HG03175 (cell line): ENCODE measurements at regions not wholly inside any gene's neighbourhood (a gene's known extent, or its start where the extent isn't known, plus 50 kb on each side); places are given as distances from the start of the nearest gene placed in this dataset.

Experiments used
- ATAC-seq: cut with Tn5 transposase; IDR thresholded peaks from one replicate; pipeline ENCODE4 v1.9.1; 2021; ENCODE audit warnings: mild to moderate bottlenecking, moderate library complexity; ENCODE audit not compliant: unreplicated experiment

GRCh38 chr2:58967736-58968135 is 726.6 kb upstream of the FANCL start:
- no peak for ATAC-seq

- no peak for ATAC-seq
Measured at GRCh38 chr2:58965602-58966001, 724.5 kb upstream of the FANCL start.

- no peak for ATAC-seq
Measured at GRCh38 chr2:58959996-58960395, 718.9 kb upstream of the FANCL start.

DNA sequence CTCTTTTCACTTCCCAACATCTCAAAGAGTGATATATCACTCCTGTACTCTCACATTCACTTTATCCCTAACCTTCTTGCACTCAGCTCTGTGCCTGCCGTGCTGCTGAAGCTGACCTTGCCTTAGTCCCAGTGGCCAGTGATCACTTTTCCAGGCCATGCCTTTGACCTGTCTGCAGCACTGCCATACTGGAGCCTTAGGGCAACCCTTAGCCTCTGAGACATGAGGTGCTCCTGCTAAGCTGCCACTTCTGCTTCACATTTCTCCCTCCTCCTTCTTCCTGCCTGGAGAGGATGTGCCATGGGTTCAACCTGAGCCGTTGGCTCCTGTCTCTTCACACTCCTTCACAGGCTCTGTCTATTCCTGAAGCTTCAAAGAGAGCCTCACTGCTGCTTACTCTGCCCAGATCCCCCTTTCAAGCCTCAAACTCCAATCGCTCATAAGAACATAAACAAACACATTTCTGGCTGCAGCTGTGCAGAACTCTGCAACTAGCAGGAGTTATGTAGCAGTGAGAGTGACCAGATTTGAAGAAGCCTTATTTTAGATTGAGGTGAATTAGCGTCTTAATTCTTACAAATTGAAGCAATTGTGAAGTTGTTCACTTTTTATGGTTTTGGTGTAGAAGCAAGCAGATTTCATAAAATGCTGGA is 716.2 kb upstream of the FANCL start:
- no peak for ATAC-seq

GRCh38 chr2:58954880-58955385 is 713.8 kb upstream of the FANCL start:
- no peak for ATAC-seq

GRCh38 chr2:58951722-58952121 is 710.6 kb upstream of the FANCL start:
- ATAC-seq, result no peak

DNA sequence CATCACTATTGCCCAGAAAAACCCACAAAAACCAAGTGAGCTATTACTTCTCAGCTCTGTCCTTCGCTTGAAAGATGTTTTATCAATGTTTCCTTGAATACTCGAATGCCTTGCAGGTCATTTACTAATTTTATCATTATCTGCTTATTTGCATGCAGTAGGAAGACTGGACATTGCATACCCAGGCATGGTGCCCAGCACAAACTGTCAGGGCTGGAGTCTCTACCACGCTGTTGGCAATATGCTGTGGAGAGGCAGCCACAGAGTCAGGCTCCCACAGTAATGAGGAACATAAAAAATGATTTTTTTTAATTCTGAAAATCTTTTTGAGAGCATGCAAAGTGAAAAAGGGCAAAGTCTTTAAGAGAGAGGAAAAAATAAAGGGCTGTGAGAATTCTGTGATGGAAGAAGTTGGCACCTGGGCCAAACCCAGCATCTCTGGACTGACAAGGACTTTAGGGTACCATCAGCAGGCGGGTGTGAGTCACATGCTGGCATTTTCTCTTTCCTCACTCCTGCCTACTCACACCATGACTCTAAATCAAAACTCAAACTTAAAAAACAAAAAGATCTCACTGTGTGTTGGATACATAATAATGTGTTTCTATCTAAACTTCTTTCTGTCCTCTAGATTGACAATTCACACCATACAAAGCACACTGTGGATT is 709.8 kb upstream of the FANCL start:
- no peak for ATAC-seq

DNA sequence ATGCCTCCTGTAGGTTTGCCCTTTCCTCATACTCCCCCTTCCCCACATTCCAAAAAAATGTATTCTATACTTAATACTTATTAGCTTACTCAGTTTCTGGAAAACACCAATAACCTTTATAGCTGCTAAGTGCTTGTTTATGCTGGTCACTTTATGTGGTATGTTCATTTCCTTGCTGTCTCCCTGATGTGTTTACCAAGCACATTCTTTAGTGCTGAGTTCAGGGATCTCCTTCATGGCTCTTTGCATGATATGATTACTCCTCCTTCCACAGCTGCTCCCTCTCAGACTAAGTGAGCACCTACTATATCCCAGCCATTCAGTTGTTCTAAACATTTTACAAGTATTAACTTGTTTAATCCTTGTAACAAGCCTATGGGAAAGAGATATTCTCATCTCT is 698.3 kb upstream of the FANCL start:
- no peak for ATAC-seq

GRCh38 chr2:58938988-58939387 is 697.9 kb upstream of the FANCL start:
- ATAC-seq, result no peak

DNA sequence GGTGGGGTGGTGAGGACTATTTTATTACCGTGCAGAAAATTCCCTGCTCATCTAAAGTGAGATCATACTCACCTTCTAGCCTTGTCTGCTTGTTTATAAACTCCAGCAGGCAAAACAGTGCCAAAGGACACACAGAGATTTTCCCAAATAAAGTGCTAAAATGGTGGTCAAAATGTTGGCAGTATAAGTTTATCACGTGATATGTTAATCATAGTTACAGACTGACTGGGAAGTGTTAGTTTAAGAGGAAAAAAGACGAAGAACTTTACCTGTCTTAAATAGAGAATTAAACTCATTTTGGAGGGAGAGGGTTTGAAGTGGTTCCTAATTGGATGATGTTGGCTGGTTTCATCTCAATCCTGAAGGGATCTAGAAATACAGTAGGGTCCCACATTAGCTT is 691.7 kb upstream of the FANCL start:
- no peak for ATAC-seq

DNA sequence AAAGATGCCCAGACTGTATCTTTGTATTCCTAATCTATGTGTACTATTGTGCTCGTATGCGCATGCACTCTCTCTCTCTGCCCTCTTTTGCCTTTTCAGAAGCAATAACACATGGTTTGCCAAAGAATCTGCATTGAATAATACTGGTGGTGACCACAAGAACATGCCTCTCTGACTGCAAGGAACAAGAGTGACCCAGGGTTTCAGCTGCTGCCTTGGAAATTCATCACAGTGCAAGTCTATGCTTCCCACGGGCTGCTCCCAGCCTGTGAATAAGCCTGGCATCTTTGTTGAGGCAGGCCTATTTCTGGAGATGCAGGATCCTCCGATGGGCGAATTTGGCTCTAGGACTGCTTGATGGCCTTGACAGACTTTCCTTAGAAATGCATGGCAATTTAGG is 689.4 kb upstream of the FANCL start:
- ATAC-seq, result no peak

DNA sequence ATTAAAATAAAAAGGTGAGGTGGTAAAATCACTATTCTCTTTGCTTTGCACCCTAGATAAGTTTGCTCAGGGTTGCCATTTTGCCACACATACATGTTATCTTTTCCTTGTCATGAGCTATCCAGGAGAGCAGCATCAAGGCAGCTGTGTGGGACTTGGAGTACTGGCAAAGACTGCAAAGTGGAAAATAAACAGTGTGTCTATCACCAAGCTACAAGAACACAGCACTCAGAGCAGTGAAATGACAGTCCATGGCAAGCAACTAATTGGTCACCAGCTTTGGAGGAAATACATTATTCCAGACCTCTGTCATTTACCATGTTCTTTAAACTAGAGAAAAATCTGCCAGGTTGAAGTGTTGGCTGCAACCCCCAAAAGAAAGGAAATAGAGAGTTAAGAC is 687.8 kb upstream of the FANCL start:
- no peak for ATAC-seq

DNA sequence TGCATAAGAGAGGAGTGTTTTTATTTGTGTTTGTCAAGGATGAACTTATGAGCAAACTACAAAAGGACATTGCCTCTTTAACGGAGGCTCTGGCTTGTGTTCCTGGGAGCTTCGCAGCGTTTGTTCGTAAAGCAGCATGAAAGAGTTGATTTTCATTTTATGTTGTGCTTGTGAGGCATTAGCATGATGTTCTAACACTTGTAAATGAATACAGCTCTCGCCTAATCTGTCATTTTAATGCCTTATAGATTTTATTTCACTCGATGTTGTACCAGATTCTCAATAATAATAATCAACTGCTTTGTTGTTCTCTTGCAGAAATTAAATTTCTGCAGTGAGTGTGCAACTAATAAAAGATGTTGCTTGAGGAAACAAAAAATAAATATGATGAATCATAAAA is 687.3 kb upstream of the FANCL start:
- no peak for ATAC-seq

DNA sequence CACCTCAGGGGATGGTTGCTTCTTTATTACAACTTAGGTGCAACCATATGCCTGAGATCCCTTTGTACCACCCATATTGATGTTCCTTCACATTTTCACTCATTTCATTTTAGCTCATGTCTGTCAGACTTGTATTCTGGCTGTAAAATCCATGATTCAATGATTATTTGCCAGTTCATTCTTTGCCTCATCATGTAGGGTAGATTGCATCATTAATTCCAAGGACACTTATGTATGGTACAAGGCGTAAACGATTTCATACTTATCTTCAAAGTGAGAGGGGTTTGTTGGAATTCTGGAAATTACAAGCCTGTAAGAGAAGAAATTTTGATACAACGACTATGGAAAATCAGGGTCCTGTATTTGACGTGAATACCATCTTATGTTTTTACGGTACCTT is 685.0 kb upstream of the FANCL start:
- no peak for ATAC-seq

DNA sequence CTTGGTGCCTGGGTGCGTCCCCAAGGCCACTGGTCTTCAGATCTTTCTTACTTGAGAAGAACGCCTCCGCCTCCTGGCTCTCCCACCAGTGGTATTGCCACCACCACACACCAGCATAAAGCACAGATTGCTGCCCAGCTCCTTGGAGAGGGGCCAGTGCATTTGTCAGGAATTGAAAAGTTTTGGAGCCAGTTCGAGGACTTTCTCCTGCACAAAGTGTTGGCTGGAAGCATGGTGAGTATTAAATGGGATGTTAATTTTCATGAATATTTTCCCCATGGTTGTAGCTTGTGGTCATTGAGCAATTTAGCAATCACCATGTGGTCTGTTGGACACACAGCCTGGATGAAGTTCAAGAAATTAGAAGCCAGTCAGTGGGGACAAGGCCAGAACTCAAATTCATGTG is 684.6 kb upstream of the FANCL start:
- no peak for ATAC-seq

DNA sequence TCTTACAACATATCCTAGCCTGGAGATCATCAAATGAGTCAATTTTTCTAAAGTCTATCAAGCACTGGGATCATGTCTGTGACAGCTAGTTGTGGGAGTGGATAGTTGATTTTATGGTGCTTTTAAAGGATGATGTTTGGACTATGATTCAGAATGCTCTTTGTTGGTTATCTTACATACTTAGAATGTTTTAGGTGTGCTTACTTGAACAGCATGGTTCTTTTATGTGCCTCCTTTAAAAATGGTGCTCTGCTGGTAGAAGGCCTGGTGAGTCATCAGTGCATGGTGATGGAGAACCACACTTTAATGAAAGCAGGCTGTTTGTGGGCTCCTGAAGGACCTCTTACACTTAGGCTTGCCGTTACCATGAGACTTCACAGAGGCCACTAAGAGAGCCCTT is 682.7 kb upstream of the FANCL start:
- ATAC-seq, result no peak

DNA sequence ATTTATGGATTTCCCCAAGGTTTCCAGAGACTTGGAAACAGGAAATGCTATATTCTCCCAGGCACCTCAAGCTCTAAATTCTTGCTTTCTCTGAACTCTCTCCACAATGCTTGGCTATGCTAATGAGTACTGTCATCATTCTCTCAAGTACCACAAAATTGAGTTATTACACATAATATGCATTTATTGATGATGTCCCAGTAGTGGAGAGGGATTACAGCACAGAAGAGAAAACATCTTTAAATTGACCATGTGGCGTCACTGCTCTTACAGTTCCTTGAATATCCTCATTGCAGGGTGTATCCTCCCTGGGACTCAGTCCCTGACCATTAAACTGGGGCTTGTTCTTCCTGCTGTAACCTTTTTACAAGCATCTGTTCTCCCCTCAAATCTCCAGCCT is 681.1 kb upstream of the FANCL start:
- no peak for ATAC-seq

DNA sequence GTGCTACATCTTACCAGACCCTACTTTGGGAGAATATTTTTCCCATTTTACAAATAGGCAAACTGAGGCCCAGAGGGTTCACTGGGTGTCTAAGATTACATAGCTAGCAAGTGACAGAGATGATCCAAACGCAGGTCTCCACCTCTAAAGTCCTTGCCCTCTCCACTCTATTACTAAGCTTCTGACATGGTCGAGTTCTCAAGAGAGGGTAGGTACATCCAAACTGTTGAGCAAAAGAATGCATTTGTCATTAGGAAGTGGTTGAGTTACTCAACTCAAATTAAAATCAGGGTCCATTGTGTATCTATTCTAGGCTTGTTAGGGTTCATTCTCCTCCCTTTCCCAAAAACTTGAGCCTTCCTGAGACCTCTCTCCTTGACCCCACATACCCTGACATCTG is 680.6 kb upstream of the FANCL start:
- ATAC-seq, result no peak

GRCh38 chr2:58920001-58920400 is 678.9 kb upstream of the FANCL start:
- no peak for ATAC-seq

GRCh38 chr2:58919316-58919715 is 678.2 kb upstream of the FANCL start:
- no peak for ATAC-seq

DNA sequence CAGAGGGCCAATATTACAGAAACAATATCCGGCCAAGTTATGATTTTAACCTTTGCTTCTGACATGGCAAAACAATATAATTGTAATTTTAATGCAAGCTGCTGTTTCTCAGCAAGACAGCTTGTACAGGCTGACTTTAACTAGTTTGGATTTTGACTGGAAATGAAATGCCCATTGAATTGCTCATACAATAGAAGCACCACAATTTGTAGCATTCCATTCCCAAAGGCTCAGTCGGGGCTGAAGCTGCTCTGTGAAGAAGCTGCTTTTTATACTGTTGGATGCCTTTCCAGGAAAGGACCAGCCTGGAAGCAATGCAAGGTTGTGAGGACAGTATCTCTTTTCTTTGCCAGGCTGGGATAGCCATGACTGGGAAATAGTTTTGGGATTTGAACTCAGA is 677.0 kb upstream of the FANCL start:
- no peak for ATAC-seq

- no peak for ATAC-seq
Measured at GRCh38 chr2:58917596-58917995, 676.5 kb upstream of the FANCL start.

- no peak for ATAC-seq
Measured at GRCh38 chr2:58916063-58916462, 674.9 kb upstream of the FANCL start.
